ENCODE measurements at regions not wholly inside any gene's neighbourhood (a gene's known extent, or its start where the extent isn't known, plus 50 kb on each side); places are given as distances from the start of the nearest gene placed in this dataset.

DNA sequence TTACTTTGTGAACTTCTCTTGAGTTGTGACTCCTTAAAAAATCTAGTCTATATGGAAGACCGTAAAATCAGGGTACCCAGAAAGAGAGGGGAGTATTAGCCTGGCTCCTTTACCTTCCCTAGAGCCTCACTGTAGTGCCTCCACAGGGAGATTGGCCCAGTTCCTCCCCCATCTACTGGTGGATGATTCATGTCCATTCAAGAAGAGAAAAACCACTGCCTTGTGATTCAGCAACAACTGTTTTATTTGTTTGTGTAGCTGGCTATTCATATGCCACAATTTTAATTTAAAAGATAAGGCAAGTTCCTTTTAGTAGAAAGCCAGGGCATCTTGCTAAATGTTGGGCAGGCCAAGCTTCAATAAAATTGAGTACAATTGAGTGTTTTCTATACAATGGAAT is 221.8 kb upstream of the KCNIP4 start:
- DNase-seq, result no peak
- Histone ChIP-seq H3K27me3 (no peaks in the 10 kb centered on the region), H3K9me3 (no peaks in the 10 kb centered on the region), H3K4me1 (no peaks in the 10 kb centered on the region), H3K36me3 (no peaks in the 10 kb centered on the region), H3K4me3 (no peak overlapping the region), H3K27ac (no peak overlapping the region)
- no peak for ATAC-seq
- 78 to 91% (median 87%) methylated on average over 1 of the region's 1 CpG for WGBS, 4 donors
- intact Hi-C loops (cut with DNase I), result no loop called here
- TF ChIP-seq POLR2A (IDR thresholded peaks at IDR 0.05), result no peak
- TF ChIP-seq CTCF (IDR thresholded peaks at IDR 0.05), result no peak

GRCh38 chr4:22167201-22167600 is 218.6 kb upstream of the KCNIP4 start:
- DNase-seq, result no peak
- Histone ChIP-seq H3K36me3 (no peaks in the 10 kb centered on the region), H3K9me3 (no peaks in the 10 kb centered on the region), H3K27me3 (no peaks in the 10 kb centered on the region), H3K4me1 (no peaks in the 10 kb centered on the region), H3K4me3 (no peak overlapping the region), H3K27ac (no peak overlapping the region)
- ATAC-seq, result no peak
- WGBS, 4 donors, result 83 to 88% (median 86%) methylated on average over 4 of the region's 4 CpGs
- TF ChIP-seq POLR2A (IDR thresholded peaks at IDR 0.05) (no peak), CTCF (IDR thresholded peaks at IDR 0.05) (no peak)
- intact Hi-C loops (cut with DNase I), result no loop called here

- 55 to 71% (median 59%) methylated on average over 5 of the region's 5 CpGs for whole genome bisulfite sequencing, 4 donors
- ATAC-seq, result no peak
Observed at GRCh38 chr4:22162454-22162853, 213.9 kb upstream of the KCNIP4 start.

GRCh38 chr4:22130741-22131140 is 182.2 kb upstream of the KCNIP4 start:
- no peaks in the 10 kb centered on the region for H3K36me3 ChIP-seq
- intact Hi-C loops (cut with DNase I), result loop anchor here in 1 of 10 donors (10.0 kb wide), 1 partner anchor 254 kb away; no protein-coding TSS in a partner anchor
- H3K4me3 ChIP-seq, result no peak overlapping the region
- no peak overlapping the region for H3K27ac ChIP-seq
- DNase-seq, result no peak
- H3K9me3 ChIP-seq, result no peaks in the 10 kb centered on the region
- ATAC-seq, result no peak
- WGBS, 4 donors, result 69 to 80% (median 79%) methylated on average over 3 of the region's 3 CpGs
- no peak for TF ChIP-seq POLR2A (IDR thresholded peaks at IDR 0.05)
- no peak for TF ChIP-seq CTCF (IDR thresholded peaks at IDR 0.05)
- H3K4me1 ChIP-seq, result no peaks in the 10 kb centered on the region
- no peaks in the 10 kb centered on the region for H3K27me3 ChIP-seq

More at GRCh38 chr4:22162454-22162853, 213.9 kb upstream of the KCNIP4 start:
- no peak overlapping the region for H3K27ac ChIP-seq
- no peaks in the 10 kb centered on the region for H3K4me1 ChIP-seq
- H3K27me3 ChIP-seq, result no peaks in the 10 kb centered on the region
- TF ChIP-seq POLR2A (IDR thresholded peaks at IDR 0.05) (no peak), CTCF (IDR thresholded peaks at IDR 0.05) (no peak)
- no peak for DNase-seq
- peaks cover 0 to 32% (median 5%) of the 10 kb centered on the region in 12 donors for H3K9me3 ChIP-seq
- intact Hi-C loops (cut with DNase I), result loop anchor here in 1 of 10 donors (2.0 kb wide), 1 partner anchor 26 kb away; no protein-coding TSS in a partner anchor
- no peaks in the 10 kb centered on the region for H3K36me3 ChIP-seq
- no peak overlapping the region for H3K4me3 ChIP-seq

Data from heart left ventricle (tissue), 16 donors.